ENCODE measurements at regions not wholly inside any gene's neighbourhood (a gene's known extent, or its start where the extent isn't known, plus 50 kb on each side); places are given as distances from the start of the nearest gene placed in this dataset.

DNA sequence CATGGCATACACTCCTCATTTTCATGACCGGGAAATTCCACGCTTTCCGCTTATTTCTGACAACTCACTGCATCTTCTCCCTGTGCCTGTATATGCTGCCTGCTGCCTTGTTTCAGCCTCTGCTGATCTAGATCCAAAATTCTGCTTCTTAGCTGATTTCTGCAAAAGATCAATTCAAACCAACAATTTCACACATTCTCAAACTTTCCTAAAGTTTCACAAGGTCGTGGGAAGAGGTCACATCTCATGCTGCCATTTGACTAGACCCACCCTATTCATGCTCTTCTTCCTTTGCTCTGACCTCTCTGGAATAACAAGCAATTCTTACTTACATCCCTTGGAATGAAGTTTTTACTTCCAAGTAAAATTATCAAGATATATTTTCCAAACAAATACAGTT lies 84.5 kb downstream of the TMEM167A start:
- no peaks in the 10 kb centered on the region for H4K20me1 ChIP-seq (ENCODE audit: insufficient read depth, low read length)
- no peak overlapping the region for H3K27ac ChIP-seq (ENCODE audit: low read depth, low read length)
- no peaks in the 10 kb centered on the region for H3K4me1 ChIP-seq (ENCODE audit: insufficient read depth, low read length)
- H3K4me2 ChIP-seq (ENCODE audit: insufficient read depth, low read length), result no peak overlapping the region
- no peak for DNase-seq (ENCODE audit: insufficient read length, low spot score, missing footprints)
- TF ChIP-seq, protein P1, sequence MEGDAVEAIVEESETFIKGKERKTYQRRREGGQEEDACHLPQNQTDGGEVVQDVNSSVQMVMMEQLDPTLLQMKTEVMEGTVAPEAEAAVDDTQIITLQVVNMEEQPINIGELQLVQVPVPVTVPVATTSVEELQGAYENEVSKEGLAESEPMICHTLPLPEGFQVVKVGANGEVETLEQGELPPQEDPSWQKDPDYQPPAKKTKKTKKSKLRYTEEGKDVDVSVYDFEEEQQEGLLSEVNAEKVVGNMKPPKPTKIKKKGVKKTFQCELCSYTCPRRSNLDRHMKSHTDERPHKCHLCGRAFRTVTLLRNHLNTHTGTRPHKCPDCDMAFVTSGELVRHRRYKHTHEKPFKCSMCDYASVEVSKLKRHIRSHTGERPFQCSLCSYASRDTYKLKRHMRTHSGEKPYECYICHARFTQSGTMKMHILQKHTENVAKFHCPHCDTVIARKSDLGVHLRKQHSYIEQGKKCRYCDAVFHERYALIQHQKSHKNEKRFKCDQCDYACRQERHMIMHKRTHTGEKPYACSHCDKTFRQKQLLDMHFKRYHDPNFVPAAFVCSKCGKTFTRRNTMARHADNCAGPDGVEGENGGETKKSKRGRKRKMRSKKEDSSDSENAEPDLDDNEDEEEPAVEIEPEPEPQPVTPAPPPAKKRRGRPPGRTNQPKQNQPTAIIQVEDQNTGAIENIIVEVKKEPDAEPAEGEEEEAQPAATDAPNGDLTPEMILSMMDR (IDR thresholded peaks at IDR 0.05; ENCODE audit: extremely low read depth, low read depth, low read length), result no peak
- H3K9me3 ChIP-seq (ENCODE audit: low read depth, low read length), result no peaks in the 10 kb centered on the region
- no peaks in the 10 kb centered on the region for H3K27me3 ChIP-seq (ENCODE audit: insufficient read depth, low read length)
- no peaks in the 10 kb centered on the region for H3K79me2 ChIP-seq (ENCODE audit: insufficient read depth, low read length)
- no peak overlapping the region for H3K4me3 ChIP-seq (ENCODE audit: insufficient read depth, low read length)
- H3K36me3 ChIP-seq (ENCODE audit: insufficient read depth, low read length), result no peaks in the 10 kb centered on the region
- H2AFZ ChIP-seq (ENCODE audit: low read length), result no peak overlapping the region

DNA sequence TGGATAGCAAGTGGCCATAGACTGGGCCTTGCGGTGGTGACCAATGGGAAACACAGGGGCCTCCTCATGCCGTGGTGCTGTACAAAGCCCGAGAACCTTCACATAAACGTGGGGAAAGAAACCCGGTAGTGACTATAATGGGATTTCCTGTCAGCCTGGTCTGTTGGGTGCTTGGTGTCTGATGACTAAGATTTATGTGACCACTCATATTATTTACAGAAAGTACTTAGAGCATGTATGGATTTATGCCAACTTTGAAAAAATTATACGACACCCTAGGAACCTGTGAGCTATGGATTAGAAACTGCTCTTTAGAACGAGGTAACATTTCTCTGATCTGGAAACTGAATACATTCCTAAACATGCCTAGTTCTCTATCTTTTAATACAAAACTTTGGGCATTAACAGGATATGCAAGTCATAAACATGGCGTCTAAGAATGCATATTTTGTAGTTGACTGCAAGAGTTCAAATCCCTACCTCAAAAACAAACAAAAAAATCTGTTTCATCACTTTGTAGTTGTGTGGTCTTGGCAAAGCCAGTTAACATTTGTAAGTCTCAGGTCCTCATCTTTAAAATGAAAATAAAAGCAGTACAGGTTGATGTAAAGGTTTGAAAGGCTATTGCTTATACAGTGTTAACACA lies 85.4 kb downstream of the TMEM167A start:
- Histone ChIP-seq H4K20me1 (ENCODE audit: insufficient read depth, low read length) (no peaks in the 10 kb centered on the region), H3K4me2 (ENCODE audit: insufficient read depth, low read length) (no peak overlapping the region), H3K36me3 (ENCODE audit: insufficient read depth, low read length) (no peaks in the 10 kb centered on the region), H3K4me3 (ENCODE audit: insufficient read depth, low read length) (no peak overlapping the region), H2AFZ (ENCODE audit: low read length) (peak overlapping the region; percentile 75), H3K4me1 (ENCODE audit: insufficient read depth, low read length) (no peaks in the 10 kb centered on the region), H3K27me3 (ENCODE audit: insufficient read depth, low read length) (no peaks in the 10 kb centered on the region), H3K9me3 (ENCODE audit: low read depth, low read length) (no peaks in the 10 kb centered on the region), H3K27ac (ENCODE audit: low read depth, low read length) (no peak overlapping the region), H3K79me2 (ENCODE audit: insufficient read depth, low read length) (no peaks in the 10 kb centered on the region)
- DNase-seq (ENCODE audit: insufficient read length, low spot score, missing footprints), result no peak
- TF ChIP-seq, protein P1 (IDR thresholded peaks at IDR 0.05; ENCODE audit: extremely low read depth, low read depth, low read length), result no peak

DNA sequence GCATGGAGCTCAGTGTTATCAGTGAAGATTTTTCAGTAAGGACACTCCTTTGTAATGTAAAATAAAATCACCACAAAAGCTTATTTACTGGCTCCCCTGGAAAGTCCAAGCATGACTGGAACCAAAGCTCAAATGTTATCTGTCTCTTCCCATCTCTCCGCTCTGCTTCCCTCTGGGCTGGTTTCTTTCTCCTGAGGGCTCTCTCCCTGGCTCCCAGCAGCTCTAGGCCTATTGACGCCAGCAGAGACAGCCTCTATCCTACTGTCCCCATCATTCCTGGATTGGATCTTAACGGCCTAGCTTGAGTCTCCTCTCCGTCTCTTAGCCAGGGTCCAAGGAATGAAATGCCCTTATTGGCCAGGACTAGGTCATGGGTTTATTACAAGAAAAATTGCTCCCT lies 86.1 kb downstream of the TMEM167A start:
- TF ChIP-seq, protein P1 (IDR thresholded peaks at IDR 0.05; ENCODE audit: extremely low read depth, low read depth, low read length), result no peak
- Histone ChIP-seq H3K36me3 (ENCODE audit: insufficient read depth, low read length) (no peaks in the 10 kb centered on the region), H3K79me2 (ENCODE audit: insufficient read depth, low read length) (no peaks in the 10 kb centered on the region), H3K27ac (ENCODE audit: low read depth, low read length) (no peak overlapping the region), H3K4me1 (ENCODE audit: insufficient read depth, low read length) (no peaks in the 10 kb centered on the region), H3K4me2 (ENCODE audit: insufficient read depth, low read length) (no peak overlapping the region), H2AFZ (ENCODE audit: low read length) (no peak overlapping the region), H4K20me1 (ENCODE audit: insufficient read depth, low read length) (no peaks in the 10 kb centered on the region), H3K9me3 (ENCODE audit: low read depth, low read length) (no peaks in the 10 kb centered on the region), H3K27me3 (ENCODE audit: insufficient read depth, low read length) (no peaks in the 10 kb centered on the region), H3K4me3 (ENCODE audit: insufficient read depth, low read length) (no peak overlapping the region)
- no peak for DNase-seq (ENCODE audit: insufficient read length, low spot score, missing footprints)

DNA sequence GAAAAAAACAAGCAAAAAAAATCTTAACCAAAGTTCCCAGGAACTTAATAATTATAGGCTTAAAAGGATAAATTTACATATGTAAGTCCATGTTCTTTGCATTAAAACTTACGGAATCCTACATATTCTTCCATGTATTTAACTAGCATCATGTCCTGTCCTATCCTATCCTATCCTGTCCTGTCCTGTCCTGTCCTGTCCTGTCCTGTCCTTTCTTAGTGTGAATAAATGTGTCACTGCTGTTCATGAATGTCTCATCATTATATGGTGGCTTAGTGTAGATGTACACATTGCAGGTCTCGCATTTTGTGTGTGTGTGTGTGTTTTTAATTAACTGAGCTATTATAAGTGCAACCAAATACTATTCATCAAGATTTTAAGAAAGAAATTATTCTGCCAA lies 90.0 kb downstream of the TMEM167A start:
- Histone ChIP-seq H2AFZ (ENCODE audit: low read length) (no peak overlapping the region), H3K4me1 (ENCODE audit: insufficient read depth, low read length) (no peaks in the 10 kb centered on the region), H3K27ac (ENCODE audit: low read depth, low read length) (no peak overlapping the region), H3K27me3 (ENCODE audit: insufficient read depth, low read length) (no peaks in the 10 kb centered on the region), H3K4me3 (ENCODE audit: insufficient read depth, low read length) (no peak overlapping the region), H4K20me1 (ENCODE audit: insufficient read depth, low read length) (no peaks in the 10 kb centered on the region), H3K4me2 (ENCODE audit: insufficient read depth, low read length) (no peak overlapping the region), H3K36me3 (ENCODE audit: insufficient read depth, low read length) (no peaks in the 10 kb centered on the region), H3K79me2 (ENCODE audit: insufficient read depth, low read length) (no peaks in the 10 kb centered on the region), H3K9me3 (ENCODE audit: low read depth, low read length) (no peaks in the 10 kb centered on the region)
- no peak for DNase-seq (ENCODE audit: insufficient read length, low spot score, missing footprints)
- TF ChIP-seq, protein P1 (IDR thresholded peaks at IDR 0.05; ENCODE audit: extremely low read depth, low read depth, low read length), result no peak
